ENCODE measurements at regions not wholly inside any gene's neighbourhood (a gene's known extent, or its start where the extent isn't known, plus 50 kb on each side); places are given as distances from the start of the nearest gene placed in this dataset.

- DNase-seq = no peak
These were observed 142.9 kb downstream of the RPIA start for GRCh38 chr2:88834376-88834775.

GRCh38 chr2:88834866-88835265 lies 143.4 kb downstream of the RPIA start:
- no peak for DNase-seq

- DNase-seq = no peak
These were observed 144.3 kb downstream of the RPIA start for GRCh38 chr2:88835726-88836125.

GRCh38 chr2:88836351-88836750 lies 144.9 kb downstream of the RPIA start:
- no peak for DNase-seq

GRCh38 chr2:88837511-88838160 lies 146.2 kb downstream of the RPIA start:
- no peak for DNase-seq

- DNase-seq = peak; percentile 12
These were observed 146.7 kb downstream of the RPIA start for GRCh38 chr2:88838165-88838635.

GRCh38 chr2:88841224-88841929 lies 149.9 kb downstream of the RPIA start:
- no peak for DNase-seq

GRCh38 chr2:88842656-88843460 lies 151.4 kb downstream of the RPIA start:
- DNase-seq = no peak

- no peak for DNase-seq
These were observed 152.2 kb downstream of the RPIA start for GRCh38 chr2:88843651-88844050.

- DNase-seq = no peak
These were observed 153.5 kb downstream of the RPIA start for GRCh38 chr2:88844960-88845359.

GRCh38 chr2:88845772-88846661 lies 154.5 kb downstream of the RPIA start:
- no peak for DNase-seq

GRCh38 chr2:88852753-88853402 lies 161.4 kb downstream of the RPIA start:
- DNase-seq = no peak

- DNase-seq = no peak
These were observed 161.9 kb downstream of the RPIA start for GRCh38 chr2:88853403-88853790.

- DNase-seq = no peak
These were observed 163.1 kb downstream of the RPIA start for GRCh38 chr2:88854528-88854927.

- no peak for DNase-seq
These were observed 164.3 kb downstream of the RPIA start for GRCh38 chr2:88855620-88856408.

- no peak for DNase-seq
These were observed 165.1 kb downstream of the RPIA start for GRCh38 chr2:88856409-88857135.

GRCh38 chr2:88857274-88857741 lies 165.8 kb downstream of the RPIA start:
- no peak for DNase-seq

- no peak for DNase-seq
These were observed 166.5 kb downstream of the RPIA start for GRCh38 chr2:88857951-88858411.

- no peak for DNase-seq
These were observed 168.0 kb downstream of the RPIA start for GRCh38 chr2:88859461-88859860.

- no peak for DNase-seq
These were observed 169.1 kb downstream of the RPIA start for GRCh38 chr2:88860421-88861075.
